Suppressor macrophage (primary cell): ENCODE measurements at regions not wholly inside any gene's neighbourhood (a gene's known extent, or its start where the extent isn't known, plus 50 kb on each side); places are given as distances from the start of the nearest gene placed in this dataset.
"Not testable (repeated sequence)": the region's sequence is repeated elsewhere in the genome, so short reads cannot be mapped to it uniquely, and the experiment has no call there.

Experiments
- DNase-seq, 4 experiments: peaks; one replicate each; pipeline ENCODE4 v3.0.0-alpha.2; 2020 to 2022

- DNase-seq = no peak
Observed at GRCh38 chr7:145434811-145435210, 599.0 kb upstream of the TPK1 start.

- DNase-seq = no peak
Observed at GRCh38 chr7:145431834-145432233, 596.0 kb upstream of the TPK1 start.

- not testable (repeated sequence) for DNase-seq
Observed at GRCh38 chr7:145418481-145418880, 582.6 kb upstream of the TPK1 start.

DNA sequence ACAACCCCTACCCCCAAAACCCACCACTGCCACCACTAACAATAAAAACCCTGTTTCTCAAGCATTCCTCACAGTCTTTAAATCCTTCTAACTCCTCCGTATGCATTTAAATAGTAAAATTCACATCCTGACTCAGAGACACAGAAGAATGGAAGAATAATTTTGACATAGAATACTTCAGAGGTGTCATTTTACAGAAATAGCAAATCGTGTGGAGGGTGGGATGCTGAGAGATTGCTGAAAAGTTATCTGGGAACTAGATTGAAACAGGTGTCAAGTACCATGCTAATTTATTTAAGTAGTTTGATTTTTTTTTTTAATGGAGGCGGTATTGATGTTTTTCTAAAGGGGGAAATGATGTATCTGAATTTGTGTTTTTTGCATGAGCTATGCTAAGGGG lies 575.2 kb upstream of the TPK1 start:
- DNase-seq = no peak

GRCh38 chr7:145398758-145399157 lies 562.9 kb upstream of the TPK1 start:
- DNase-seq = no peak

DNA sequence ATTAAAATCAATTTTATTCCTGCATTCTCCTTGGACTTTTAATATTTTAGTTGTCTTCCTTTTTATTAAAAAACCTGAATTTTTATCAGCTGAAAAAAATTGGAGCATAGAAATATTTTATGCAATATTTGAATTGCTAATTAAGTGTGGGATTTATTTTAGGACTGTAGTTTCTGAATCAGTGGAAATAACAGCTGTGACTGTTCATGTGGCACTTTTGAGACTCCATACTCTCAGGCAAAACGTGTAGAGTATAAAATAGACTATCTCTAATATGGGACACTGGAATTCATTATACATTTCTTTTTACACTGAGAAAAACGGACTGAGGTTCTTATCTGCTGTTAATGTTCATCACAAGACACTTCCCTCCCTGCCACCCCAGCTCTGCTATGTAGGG lies 558.3 kb upstream of the TPK1 start:
- no peak for DNase-seq

- DNase-seq = no peak
Observed at GRCh38 chr7:145382762-145383161, 546.9 kb upstream of the TPK1 start.

DNA sequence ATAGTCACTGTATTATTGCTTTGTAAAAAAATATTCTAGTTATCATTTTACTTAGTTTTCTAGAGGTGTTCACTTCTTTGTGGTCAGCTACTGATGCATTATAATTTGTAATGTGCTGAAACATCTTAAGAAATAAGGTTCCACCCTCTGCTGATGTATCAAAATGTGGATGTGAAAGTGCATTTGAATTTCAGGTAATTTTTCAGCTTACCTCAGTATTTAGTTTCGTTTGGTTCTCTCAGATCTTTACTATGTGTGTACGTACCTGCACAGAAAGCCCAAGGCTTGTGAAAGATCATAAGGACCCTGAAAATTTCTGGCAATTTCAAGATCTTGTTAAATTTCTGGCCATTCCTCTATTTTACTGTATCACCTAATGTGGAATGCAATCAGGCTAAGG lies 542.3 kb upstream of the TPK1 start:
- no peak for DNase-seq

GRCh38 chr7:145360511-145361100 lies 524.8 kb upstream of the TPK1 start:
- no peak for DNase-seq

DNA sequence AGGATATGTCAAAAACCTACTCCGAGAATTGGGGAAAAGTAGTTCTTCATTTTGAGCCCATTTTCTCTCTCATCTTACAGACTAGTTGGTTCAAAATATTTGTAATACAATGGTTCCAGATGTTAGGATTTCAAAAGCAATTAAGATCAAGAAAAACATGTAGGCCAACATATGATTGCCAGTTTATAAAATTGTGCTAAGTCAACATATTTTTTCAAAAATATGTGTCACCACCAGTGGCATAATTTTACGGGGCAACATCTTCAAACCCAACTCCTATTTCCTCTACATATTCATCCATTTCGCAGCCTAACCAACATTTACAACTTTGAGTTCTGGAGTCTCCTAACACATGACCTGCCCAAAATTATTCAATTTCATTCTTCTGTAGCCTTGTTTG lies 514.5 kb upstream of the TPK1 start:
- no peak for DNase-seq

- DNase-seq = not testable (repeated sequence)
Observed at GRCh38 chr7:145349452-145349851, 513.6 kb upstream of the TPK1 start.

GRCh38 chr7:145347271-145347670 lies 511.4 kb upstream of the TPK1 start:
- DNase-seq = no peak

GRCh38 chr7:145339319-145339718 lies 503.5 kb upstream of the TPK1 start:
- DNase-seq = no peak

DNA sequence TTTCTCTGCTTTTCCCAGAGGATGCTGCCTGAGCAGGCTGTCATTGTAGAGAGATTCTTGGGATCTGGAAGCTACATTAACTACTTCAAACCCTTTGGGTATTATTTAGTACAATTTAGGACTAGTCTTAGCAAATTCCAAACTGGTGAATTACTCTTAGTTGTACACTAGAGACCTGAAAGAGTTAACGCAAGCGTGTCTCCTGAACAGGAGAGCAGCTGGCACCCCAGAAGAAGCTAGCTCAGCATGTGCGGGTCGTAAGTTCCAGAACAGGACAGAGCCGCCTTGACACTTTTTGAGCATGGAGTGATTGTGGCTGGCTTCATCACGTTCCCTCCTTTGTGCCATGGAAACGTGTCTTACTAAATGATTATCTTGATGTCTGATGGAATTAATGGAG lies 495.7 kb upstream of the TPK1 start:
- DNase-seq = no peak

GRCh38 chr7:145331076-145331475 lies 495.2 kb upstream of the TPK1 start:
- no peak for DNase-seq

DNA sequence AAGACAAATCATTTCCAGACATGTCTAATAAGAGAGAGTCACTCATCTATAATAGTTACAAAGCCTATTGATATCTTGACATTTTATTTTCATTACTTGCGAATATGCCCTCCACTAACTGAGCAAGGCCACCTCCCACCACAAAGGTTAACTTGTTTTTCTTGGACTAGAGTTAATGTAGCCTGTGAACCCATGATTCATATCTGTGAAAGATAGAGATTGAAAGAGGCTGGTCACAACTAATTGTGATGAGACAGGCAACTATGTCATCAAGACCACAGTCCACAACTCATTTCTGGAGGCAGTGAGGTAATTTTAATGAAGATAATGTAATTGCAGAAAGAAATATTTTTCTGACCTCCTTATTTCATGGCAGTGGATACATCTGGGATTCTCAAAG lies 491.8 kb upstream of the TPK1 start:
- DNase-seq = no peak

GRCh38 chr7:145324081-145324480 lies 488.2 kb upstream of the TPK1 start:
- DNase-seq = no peak

- no peak for DNase-seq
Observed at GRCh38 chr7:145313551-145313950, 477.7 kb upstream of the TPK1 start.

GRCh38 chr7:145293754-145294153 lies 457.9 kb upstream of the TPK1 start:
- no peak for DNase-seq

- no peak for DNase-seq
Observed at GRCh38 chr7:145293228-145293701, 457.4 kb upstream of the TPK1 start.

DNA sequence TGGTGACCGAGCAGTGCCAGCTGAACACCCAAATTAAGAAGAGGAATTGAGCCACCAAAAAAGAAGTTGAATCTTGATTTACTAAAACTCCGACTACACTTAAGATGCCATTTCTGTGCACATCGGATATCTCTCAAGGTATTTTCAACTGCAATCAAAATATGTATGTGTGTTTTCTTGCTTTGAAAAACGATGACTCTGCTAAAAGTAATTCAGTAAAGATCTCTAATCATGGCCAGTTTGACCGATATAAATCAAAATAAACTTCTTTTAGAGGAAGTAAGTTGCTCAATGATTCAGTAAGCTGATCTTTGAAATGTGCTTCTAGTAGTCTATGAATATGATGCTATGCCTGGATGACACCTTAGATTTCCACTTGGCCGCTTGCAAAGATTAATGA lies 453.5 kb upstream of the TPK1 start:
- no peak for DNase-seq

DNA sequence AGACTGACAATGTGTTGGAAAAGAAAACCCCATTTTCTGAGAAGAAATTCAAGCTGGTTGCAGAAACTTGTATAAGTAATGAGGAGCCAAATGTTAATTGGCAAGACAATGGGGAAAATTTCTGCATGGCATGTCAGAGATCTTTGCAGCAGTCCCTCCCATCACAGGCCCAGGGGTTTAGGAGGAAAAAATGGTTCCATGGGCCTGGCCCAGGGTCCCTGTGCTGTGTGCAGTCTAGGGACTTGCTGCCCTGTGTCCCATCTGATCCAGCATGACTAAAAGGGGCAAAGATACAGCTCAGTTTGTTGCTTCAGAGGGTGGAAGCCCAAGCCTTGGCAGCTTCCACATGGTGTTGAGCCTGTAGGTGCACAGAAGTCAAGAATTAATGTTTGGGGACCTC lies 440.3 kb upstream of the TPK1 start:
- no peak for DNase-seq

DNA sequence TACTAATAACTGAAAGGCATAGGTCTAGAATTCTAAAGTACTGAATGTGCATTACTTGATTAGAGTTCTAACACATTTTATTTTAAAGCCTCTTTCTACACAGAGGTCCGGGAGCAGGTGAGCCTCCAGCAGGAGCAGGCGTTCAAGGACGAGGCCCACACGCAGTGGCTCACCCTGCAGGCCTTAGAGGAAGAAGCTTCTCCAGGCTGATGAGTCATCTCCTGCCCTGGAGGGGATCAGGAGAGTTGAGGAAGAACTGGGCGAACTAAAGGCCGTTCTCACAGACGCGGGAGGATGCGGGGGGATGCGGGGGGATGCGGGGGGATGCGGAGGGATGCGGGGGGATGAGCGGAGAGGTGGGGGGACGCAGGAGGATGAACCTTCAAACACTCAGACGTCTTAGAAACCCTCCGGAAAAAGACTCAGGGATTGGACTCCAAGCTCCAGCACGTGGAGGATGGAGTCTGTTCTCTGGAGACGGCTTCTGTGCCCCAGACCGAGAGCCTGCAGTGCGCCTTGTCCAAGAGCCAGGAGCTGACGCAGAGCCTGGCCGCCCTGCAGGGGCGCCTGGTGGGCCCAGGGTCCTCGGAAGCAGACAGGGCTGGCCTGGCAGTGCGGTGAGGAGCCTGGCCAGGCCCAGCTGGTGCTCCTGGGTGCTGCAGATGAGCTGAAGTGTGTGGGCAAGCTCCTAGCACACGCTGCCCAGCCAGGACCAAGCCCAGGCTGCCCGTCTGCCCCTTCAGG lies 433.7 kb upstream of the TPK1 start:
- DNase-seq = no peak

DNA sequence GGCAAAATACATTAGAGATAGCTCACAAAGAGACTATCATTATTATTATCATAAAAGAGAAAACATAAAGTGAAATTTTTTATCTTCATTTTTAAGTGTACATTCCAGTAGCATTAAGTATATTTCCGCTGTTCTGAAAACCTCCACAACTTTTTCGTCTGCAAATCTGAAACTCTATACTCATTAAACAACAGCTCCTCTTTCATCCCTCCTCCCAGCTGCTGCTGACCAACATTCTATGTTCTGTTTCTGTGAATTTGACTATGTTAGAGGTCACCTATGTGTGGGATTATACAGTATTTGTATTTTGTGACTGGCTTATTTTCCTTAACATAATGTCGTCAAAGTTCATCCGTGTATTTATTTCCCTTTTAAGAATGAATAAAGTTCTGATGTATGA lies 429.3 kb upstream of the TPK1 start:
- DNase-seq = no peak

GRCh38 chr7:145263886-145264285 lies 428.0 kb upstream of the TPK1 start:
- no peak for DNase-seq
